ENCODE measurements at regions not wholly inside any gene's neighbourhood (a gene's known extent, or its start where the extent isn't known, plus 50 kb on each side); places are given as distances from the start of the nearest gene placed in this dataset.

DNA sequence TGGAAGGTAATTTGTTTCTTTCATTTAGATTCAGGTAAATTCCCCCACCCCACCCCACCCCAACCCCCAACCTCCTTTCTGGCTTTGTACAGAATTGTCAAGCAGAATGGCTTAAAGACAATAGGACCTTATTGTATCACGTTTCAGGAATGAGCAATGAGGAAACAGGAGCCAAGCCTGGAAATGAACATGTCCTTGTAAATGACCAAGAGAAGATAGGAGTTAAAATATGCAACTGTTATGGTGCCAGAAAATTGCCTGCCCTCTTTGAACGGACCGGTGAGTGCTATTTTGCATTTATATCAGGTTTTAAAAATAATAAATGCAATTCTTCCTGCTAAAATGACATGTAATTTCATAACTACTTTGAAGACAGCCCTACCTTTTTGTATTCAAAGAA, 141.6 kb upstream of the PELI2 start:
- H3K36me3 ChIP-seq: no peaks in the 10 kb centered on the region
- H3K4me1 ChIP-seq: no peaks in the 10 kb centered on the region
- intact Hi-C loops (cut with DNase I): no loop called here
- ATAC-seq (no peak), DNase-seq (no peak)
- TF ChIP-seq, protein P1, sequence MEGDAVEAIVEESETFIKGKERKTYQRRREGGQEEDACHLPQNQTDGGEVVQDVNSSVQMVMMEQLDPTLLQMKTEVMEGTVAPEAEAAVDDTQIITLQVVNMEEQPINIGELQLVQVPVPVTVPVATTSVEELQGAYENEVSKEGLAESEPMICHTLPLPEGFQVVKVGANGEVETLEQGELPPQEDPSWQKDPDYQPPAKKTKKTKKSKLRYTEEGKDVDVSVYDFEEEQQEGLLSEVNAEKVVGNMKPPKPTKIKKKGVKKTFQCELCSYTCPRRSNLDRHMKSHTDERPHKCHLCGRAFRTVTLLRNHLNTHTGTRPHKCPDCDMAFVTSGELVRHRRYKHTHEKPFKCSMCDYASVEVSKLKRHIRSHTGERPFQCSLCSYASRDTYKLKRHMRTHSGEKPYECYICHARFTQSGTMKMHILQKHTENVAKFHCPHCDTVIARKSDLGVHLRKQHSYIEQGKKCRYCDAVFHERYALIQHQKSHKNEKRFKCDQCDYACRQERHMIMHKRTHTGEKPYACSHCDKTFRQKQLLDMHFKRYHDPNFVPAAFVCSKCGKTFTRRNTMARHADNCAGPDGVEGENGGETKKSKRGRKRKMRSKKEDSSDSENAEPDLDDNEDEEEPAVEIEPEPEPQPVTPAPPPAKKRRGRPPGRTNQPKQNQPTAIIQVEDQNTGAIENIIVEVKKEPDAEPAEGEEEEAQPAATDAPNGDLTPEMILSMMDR (IDR thresholded peaks at IDR 0.05): no peak
- H3K27ac ChIP-seq: no peak overlapping the region
- no peaks in the 10 kb centered on the region for H3K9me3 ChIP-seq
- no peak overlapping the region for H3K4me3 ChIP-seq
- no peaks in the 10 kb centered on the region for H3K27me3 ChIP-seq (ENCODE audit: low read depth)

DNA sequence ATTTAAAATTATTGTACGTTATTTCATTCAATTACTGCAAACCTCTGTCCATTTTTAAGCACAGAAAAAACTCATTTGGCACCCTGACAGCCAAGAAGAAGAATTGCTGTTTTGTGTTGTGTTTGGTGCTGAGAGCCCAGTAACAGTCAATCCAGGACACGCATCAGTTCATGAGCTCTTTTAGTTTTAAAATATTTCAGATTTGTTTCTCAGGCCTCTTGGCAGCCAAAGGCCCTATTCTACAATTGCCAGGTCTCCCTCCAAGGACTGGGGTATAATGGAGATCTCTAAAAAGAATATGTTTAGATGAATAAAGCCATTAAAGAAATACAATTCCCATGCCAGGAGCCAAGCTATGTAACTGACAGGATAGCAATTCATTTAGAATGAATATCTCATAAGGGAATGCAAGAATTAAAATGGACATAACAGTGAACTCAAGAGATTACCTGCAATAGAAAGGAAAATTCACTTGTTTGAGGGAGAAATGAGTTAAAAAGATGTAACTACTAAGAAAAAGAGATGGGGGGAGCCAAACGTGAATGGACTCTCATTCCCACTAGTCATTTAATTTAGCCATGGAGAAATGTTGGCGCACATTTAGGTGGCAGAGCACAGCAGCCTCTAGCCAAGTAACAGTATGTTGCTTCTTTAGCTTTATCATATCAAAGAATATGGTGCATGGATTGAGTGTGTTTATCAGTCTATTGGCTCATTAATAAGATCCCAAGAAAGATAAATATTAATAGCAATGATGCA, 140.6 kb upstream of the PELI2 start:
- intact Hi-C loops (cut with DNase I): no loop called here
- no peaks in the 10 kb centered on the region for H3K27me3 ChIP-seq (ENCODE audit: low read depth)
- no peak overlapping the region for H3K4me3 ChIP-seq
- TF ChIP-seq, protein P1 (IDR thresholded peaks at IDR 0.05): no peak
- H3K36me3 ChIP-seq: no peaks in the 10 kb centered on the region
- DNase-seq (no peak), ATAC-seq (no peak)
- no peaks in the 10 kb centered on the region for H3K4me1 ChIP-seq
- no peaks in the 10 kb centered on the region for H3K9me3 ChIP-seq
- no peak overlapping the region for H3K27ac ChIP-seq

DNA sequence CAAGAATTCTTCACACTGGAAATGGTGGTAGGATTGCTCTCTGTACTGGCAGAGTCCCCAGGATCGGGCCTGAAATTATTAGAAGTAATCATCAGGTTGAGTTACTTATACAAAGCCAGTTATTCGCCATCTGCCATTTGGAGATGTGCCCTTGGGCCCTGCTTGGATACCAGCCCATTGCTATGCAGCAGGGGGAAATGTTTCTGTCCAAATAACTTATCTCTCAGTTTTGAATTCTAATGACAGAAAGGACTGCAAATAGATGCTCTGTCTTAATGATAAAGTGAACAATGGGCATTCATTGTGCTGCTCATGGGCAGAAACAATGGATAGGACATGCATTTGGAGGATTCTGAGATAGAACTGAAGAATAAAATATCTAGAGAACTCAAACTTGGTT, 139.1 kb upstream of the PELI2 start:
- intact Hi-C loops (cut with DNase I): no loop called here
- no peak for ATAC-seq
- no peaks in the 10 kb centered on the region for H3K27me3 ChIP-seq (ENCODE audit: low read depth)
- DNase-seq: no peak
- no peaks in the 10 kb centered on the region for H3K9me3 ChIP-seq
- no peaks in the 10 kb centered on the region for H3K4me1 ChIP-seq
- no peak overlapping the region for H3K4me3 ChIP-seq
- H3K27ac ChIP-seq: no peak overlapping the region
- TF ChIP-seq, protein P1 (IDR thresholded peaks at IDR 0.05): no peak
- no peaks in the 10 kb centered on the region for H3K36me3 ChIP-seq

DNA sequence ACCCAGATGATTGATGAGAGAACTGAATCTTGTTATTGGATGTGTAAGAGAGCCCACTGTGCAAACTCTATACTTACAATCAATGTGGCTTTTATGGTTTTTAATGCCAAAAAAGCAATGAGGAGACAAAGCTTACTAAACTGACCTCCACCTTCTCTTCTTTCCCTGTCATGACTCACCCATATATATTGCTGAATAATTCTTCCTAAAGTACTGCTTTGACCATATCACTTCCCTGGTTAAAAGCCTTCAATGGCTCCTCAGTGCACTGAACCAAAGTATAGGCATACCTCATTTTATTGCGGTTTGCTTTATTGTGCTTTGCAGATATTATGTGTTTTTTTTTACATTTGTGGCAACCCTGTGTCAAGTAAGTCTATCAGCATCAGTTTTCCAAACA, 138.4 kb upstream of the PELI2 start:
- no peak overlapping the region for H3K27ac ChIP-seq
- TF ChIP-seq, protein P1 (IDR thresholded peaks at IDR 0.05): no peak
- H3K9me3 ChIP-seq: no peaks in the 10 kb centered on the region
- H3K4me1 ChIP-seq: no peaks in the 10 kb centered on the region
- intact Hi-C loops (cut with DNase I): no loop called here
- no peaks in the 10 kb centered on the region for H3K36me3 ChIP-seq
- ATAC-seq: no peak
- H3K4me3 ChIP-seq: no peak overlapping the region
- DNase-seq: no peak
- H3K27me3 ChIP-seq (ENCODE audit: low read depth): no peaks in the 10 kb centered on the region

DNA sequence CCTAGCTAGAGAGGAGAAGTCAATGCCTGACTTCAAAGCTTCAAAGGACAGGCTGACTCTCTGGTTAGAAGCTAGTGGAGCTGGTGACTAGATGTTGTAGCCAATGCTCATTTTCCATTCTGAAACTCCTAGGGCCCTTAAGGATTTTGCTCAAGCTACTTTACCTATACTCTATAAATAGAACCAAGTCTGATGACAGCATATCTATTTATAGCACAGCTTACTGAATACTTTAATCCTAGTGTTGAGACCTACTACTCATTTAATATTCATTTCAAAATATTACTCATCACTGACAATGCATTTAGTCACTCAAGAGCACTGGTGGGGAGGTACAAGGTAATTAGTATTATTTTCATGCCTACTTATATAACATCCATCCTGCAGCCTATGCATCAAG, 137.2 kb upstream of the PELI2 start:
- DNase-seq (no peak), ATAC-seq (no peak)
- no peaks in the 10 kb centered on the region for H3K27me3 ChIP-seq (ENCODE audit: low read depth)
- TF ChIP-seq, protein P1 (IDR thresholded peaks at IDR 0.05): no peak
- intact Hi-C loops (cut with DNase I): no loop called here
- no peaks in the 10 kb centered on the region for H3K4me1 ChIP-seq
- H3K36me3 ChIP-seq: no peaks in the 10 kb centered on the region
- H3K9me3 ChIP-seq: no peaks in the 10 kb centered on the region
- no peak overlapping the region for H3K4me3 ChIP-seq
- H3K27ac ChIP-seq: no peak overlapping the region

All from lower lobe of right lung (tissue), 2 donors.